Upper lobe of left lung (tissue), 4 donors: ENCODE measurements at regions not wholly inside any gene's neighbourhood (a gene's known extent, or its start where the extent isn't known, plus 50 kb on each side); places are given as distances from the start of the nearest gene placed in this dataset.

Experiments used
- POLR2A ChIP-seq, 4 donors: fragments of 450-650 bp; IDR thresholded peaks; one replicate each; pipeline ENCODE4 v1.5.1; 2016 to 2017; ENCODE audit warnings: antibody characterized with exemption in 4 of 4, mild to moderate bottlenecking in 2 of 4
- TF ChIP-seq, protein P1 (sequence below), 6 experiments: fragments of 450-650 bp in 4 of 6; fragments of 200-600 bp in 2 of 6; sonication (generic) in 2 of 6; IDR thresholded peaks; one replicate each; pipeline ENCODE4 v1.5.1; 2016 to 2019; ENCODE audit warnings: antibody characterized with exemption in 6 of 6

DNA sequence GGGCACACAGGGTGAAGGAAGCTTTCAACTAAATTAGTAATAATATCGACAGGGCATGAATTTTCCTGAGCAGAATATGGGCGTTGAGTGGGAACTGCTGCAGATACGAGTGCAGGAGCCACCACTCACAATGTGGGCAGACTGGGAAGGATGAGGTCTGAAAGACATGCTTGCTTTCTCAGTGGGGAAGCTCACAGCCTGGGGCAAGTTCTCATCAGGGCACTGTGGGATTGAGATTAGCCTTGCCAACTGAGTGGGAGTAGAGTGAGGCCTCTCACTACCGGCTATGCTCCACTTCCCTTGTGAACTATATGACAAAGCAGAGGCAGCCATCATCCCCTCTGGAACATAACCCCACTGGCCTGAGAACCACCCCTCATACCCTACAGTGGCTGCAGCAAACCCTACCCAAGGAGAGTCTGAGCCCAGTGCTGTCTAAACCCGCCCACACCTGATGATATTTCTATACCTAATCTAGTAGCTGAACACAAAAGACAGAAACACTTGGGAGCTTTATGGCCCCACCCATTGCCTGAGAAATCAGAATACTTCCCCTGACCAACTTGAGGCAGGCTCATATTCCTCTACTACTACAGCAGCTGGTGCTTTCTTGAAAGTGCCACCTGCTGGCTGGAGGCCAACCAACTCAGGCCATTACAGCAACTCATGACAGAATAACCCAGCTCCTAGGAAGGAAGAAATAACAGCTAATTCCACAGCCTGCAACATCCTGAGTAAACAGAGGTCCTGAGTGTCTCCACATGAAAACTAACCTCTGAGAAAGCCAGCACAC is 173.7 kb upstream of the SPEF2 start:
- no peak for TF ChIP-seq POLR2A (IDR thresholded peaks at IDR 0.05)
- TF ChIP-seq, protein P1, sequence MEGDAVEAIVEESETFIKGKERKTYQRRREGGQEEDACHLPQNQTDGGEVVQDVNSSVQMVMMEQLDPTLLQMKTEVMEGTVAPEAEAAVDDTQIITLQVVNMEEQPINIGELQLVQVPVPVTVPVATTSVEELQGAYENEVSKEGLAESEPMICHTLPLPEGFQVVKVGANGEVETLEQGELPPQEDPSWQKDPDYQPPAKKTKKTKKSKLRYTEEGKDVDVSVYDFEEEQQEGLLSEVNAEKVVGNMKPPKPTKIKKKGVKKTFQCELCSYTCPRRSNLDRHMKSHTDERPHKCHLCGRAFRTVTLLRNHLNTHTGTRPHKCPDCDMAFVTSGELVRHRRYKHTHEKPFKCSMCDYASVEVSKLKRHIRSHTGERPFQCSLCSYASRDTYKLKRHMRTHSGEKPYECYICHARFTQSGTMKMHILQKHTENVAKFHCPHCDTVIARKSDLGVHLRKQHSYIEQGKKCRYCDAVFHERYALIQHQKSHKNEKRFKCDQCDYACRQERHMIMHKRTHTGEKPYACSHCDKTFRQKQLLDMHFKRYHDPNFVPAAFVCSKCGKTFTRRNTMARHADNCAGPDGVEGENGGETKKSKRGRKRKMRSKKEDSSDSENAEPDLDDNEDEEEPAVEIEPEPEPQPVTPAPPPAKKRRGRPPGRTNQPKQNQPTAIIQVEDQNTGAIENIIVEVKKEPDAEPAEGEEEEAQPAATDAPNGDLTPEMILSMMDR (IDR thresholded peaks at IDR 0.05), result no peak
